Osteoblast (primary cell): ENCODE measurements at regions not wholly inside any gene's neighbourhood (a gene's known extent, or its start where the extent isn't known, plus 50 kb on each side); places are given as distances from the start of the nearest gene placed in this dataset.

Experiments used
- DNase-seq: peaks from one replicate; pipeline ENCODE4 v3.0.0; 2011; ENCODE audit warnings: low spot score, mixed read lengths; ENCODE audit not compliant: insufficient read length; ENCODE audit errors: missing footprints
- H2AFZ ChIP-seq: 2 replicates; pipeline ENCODE4 v1.6.0; 2011; ENCODE audit warnings: mild to moderate bottlenecking, low read length
- H3K27ac ChIP-seq: 2 replicates; pipeline ENCODE4 v1.5.1; 2011; ENCODE audit warnings: mild to moderate bottlenecking, low read depth, low read length, moderate library complexity
- H3K27me3 ChIP-seq: 2 replicates; pipeline ENCODE4 v1.6.0; 2012; ENCODE audit warnings: mild to moderate bottlenecking, control low read depth, inconsistent platforms, low read length, moderate library complexity; ENCODE audit not compliant: insufficient read depth
- H3K36me3 ChIP-seq: 2 replicates; pipeline ENCODE4 v1.5.1; 2011; ENCODE audit warnings: mild to moderate bottlenecking, low read length, control low read depth, moderate library complexity; ENCODE audit not compliant: insufficient read depth
- H3K4me1 ChIP-seq: 2 replicates; pipeline ENCODE4 v1.5.1; 2011; ENCODE audit warnings: mild to moderate bottlenecking, low read length, control low read depth, moderate library complexity; ENCODE audit not compliant: insufficient read depth
- H3K4me2 ChIP-seq: 2 replicates; pipeline ENCODE4 v1.6.0; 2011; ENCODE audit warnings: mild to moderate bottlenecking, low read length; ENCODE audit not compliant: insufficient read depth
- H3K4me3 ChIP-seq: fragments of 200-600 bp; sonication (generic); 3 replicates; pipeline ENCODE4 v1.5.1; 2012; ENCODE audit warnings: mild to moderate bottlenecking, low read length, inconsistent platforms; ENCODE audit not compliant: insufficient read depth
- H3K79me2 ChIP-seq: 2 replicates; pipeline ENCODE4 v1.6.0; 2012; ENCODE audit warnings: mild to moderate bottlenecking, low read length, control low read depth, inconsistent platforms; ENCODE audit not compliant: insufficient read depth
- H3K9me3 ChIP-seq: 2 replicates; pipeline ENCODE4 v1.5.1; 2011; ENCODE audit warnings: low read depth, low read length, control low read depth
- H4K20me1 ChIP-seq: 2 replicates; pipeline ENCODE4 v1.6.0; 2012; ENCODE audit warnings: mild to moderate bottlenecking, low read length, control low read depth; ENCODE audit not compliant: insufficient read depth
- CTCF ChIP-seq: IDR thresholded peaks from 2 replicates; pipeline ENCODE4 v1.5.1; 2011; ENCODE audit warnings: mild to moderate bottlenecking, low read depth, low read length, moderate library complexity; ENCODE audit errors: extremely low read depth

DNA sequence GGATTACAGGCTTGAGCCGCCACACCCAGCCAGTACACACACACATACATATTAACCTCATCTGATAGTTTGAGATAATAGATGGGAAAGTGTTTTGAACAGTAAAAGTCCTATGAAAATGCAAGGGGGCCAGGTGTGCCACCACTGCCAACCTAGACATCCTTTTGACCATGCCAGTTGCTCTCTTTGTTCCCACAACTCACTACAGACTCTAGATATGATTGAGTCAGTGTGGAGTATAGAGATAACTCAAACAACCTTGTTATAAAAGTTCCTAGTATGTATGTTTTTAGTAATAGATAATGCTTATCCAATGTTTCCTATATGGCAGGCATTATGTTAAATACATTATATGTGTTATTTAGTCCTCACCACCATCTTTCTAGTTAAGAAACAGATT is 72.7 kb upstream of the JAK1 start:
- H4K20me1 ChIP-seq: no peaks in the 10 kb centered on the region
- no peak for TF ChIP-seq CTCF
- H2AFZ ChIP-seq: no peak overlapping the region
- H3K4me2 ChIP-seq: no peak overlapping the region
- DNase-seq: peak; percentile 60
- H3K36me3 ChIP-seq: no peaks in the 10 kb centered on the region
- no peak overlapping the region for H3K4me3 ChIP-seq
- no peak overlapping the region for H3K27ac ChIP-seq
- no peaks in the 10 kb centered on the region for H3K4me1 ChIP-seq
- H3K9me3 ChIP-seq: no peaks in the 10 kb centered on the region
- no peaks in the 10 kb centered on the region for H3K27me3 ChIP-seq
- H3K79me2 ChIP-seq: no peaks in the 10 kb centered on the region

DNA sequence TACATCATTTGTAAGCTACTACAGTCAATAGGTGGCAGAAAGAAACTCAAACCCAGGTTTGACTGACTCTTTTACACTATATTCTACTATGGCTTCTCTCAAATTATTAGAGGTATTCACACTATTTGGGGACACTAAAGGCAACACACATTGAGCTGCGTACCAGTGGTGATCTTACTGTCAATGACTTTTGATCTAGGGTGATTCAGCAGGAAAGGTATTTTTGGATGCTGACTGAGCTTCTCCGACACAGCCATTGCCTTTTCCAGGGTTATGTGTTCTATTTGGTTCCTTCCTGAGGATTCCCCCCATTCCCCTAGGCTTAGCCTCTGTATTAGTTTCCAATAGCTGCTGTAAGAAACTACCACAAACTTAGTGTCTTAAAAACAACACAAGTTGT is 73.2 kb upstream of the JAK1 start:
- Histone ChIP-seq H3K9me3 (no peaks in the 10 kb centered on the region), H3K27me3 (no peaks in the 10 kb centered on the region), H4K20me1 (no peaks in the 10 kb centered on the region), H3K36me3 (no peaks in the 10 kb centered on the region), H3K4me1 (no peaks in the 10 kb centered on the region), H3K27ac (no peak overlapping the region), H3K4me3 (no peak overlapping the region), H2AFZ (no peak overlapping the region), H3K4me2 (no peak overlapping the region), H3K79me2 (no peaks in the 10 kb centered on the region)
- TF ChIP-seq CTCF: no peak
- no peak for DNase-seq

- Histone ChIP-seq H2AFZ (no peak overlapping the region), H3K4me2 (no peak overlapping the region), H3K27ac (no peak overlapping the region), H3K4me3 (no peak overlapping the region), H3K36me3 (no peaks in the 10 kb centered on the region), H3K79me2 (no peaks in the 10 kb centered on the region), H3K4me1 (no peaks in the 10 kb centered on the region), H4K20me1 (no peaks in the 10 kb centered on the region), H3K9me3 (no peaks in the 10 kb centered on the region), H3K27me3 (no peaks in the 10 kb centered on the region)
- no peak for DNase-seq
- no peak for TF ChIP-seq CTCF
These were observed 76.1 kb upstream of the JAK1 start for GRCh38 chr1:65042467-65042866.

GRCh38 chr1:65044411-65044810 is 78.1 kb upstream of the JAK1 start:
- H3K79me2 ChIP-seq: no peaks in the 10 kb centered on the region
- H4K20me1 ChIP-seq: no peaks in the 10 kb centered on the region
- no peaks in the 10 kb centered on the region for H3K36me3 ChIP-seq

More at GRCh38 chr1:65044411-65044810, 78.1 kb upstream of the JAK1 start:
- Histone ChIP-seq H3K4me1 (no peaks in the 10 kb centered on the region), H3K4me2 (no peak overlapping the region), H2AFZ (no peak overlapping the region), H3K9me3 (no peaks in the 10 kb centered on the region), H3K27ac (no peak overlapping the region), H3K4me3 (no peak overlapping the region), H3K27me3 (no peaks in the 10 kb centered on the region)
- DNase-seq: no peak
- TF ChIP-seq CTCF: no peak
